ENCODE measurements at regions not wholly inside any gene's neighbourhood (a gene's known extent, or its start where the extent isn't known, plus 50 kb on each side); places are given as distances from the start of the nearest gene placed in this dataset.

GRCh38 chr11:103623933-103624332, 412.5 kb upstream of the DDI1 start:
- Mint-ChIP-seq H3K4me3 (no peak overlapping the region), H3K27me3 (no peaks in the 10 kb centered on the region), H3K4me1 (no peaks in the 10 kb centered on the region), H3K27ac (no peak overlapping the region), H3K36me3 (no peaks in the 10 kb centered on the region), H3K9me3 (no peaks in the 10 kb centered on the region)
- no peak for ATAC-seq (ENCODE audit: low read depth)
- no peak for DNase-seq (ENCODE audit: low spot score in 2 of 2)

- H3K36me3 Mint-ChIP-seq: no peaks in the 10 kb centered on the region
- no peak overlapping the region for H3K27ac Mint-ChIP-seq
- H3K9me3 Mint-ChIP-seq: no peaks in the 10 kb centered on the region
- H3K4me3 Mint-ChIP-seq: no peak overlapping the region
- no peaks in the 10 kb centered on the region for H3K27me3 Mint-ChIP-seq
- DNase-seq (ENCODE audit: low spot score in 2 of 2) (no peak), ATAC-seq (ENCODE audit: low read depth) (no peak)
- no peaks in the 10 kb centered on the region for H3K4me1 Mint-ChIP-seq
Measured at GRCh38 chr11:103624708-103625623, 411.5 kb upstream of the DDI1 start.

- DNase-seq (ENCODE audit: low spot score in 2 of 2) (no peak), ATAC-seq (ENCODE audit: low read depth) (no peak)
- H3K9me3 Mint-ChIP-seq: no peaks in the 10 kb centered on the region
- H3K27me3 Mint-ChIP-seq: no peaks in the 10 kb centered on the region
- no peaks in the 10 kb centered on the region for H3K4me1 Mint-ChIP-seq
- no peak overlapping the region for H3K27ac Mint-ChIP-seq
- no peaks in the 10 kb centered on the region for H3K36me3 Mint-ChIP-seq
- no peak overlapping the region for H3K4me3 Mint-ChIP-seq
Measured at GRCh38 chr11:103625624-103625965, 410.8 kb upstream of the DDI1 start.

GRCh38 chr11:103628121-103628520, 408.3 kb upstream of the DDI1 start:
- H3K9me3 Mint-ChIP-seq: no peaks in the 10 kb centered on the region

GRCh38 chr11:103631841-103632240, 404.6 kb upstream of the DDI1 start:
- ATAC-seq (ENCODE audit: low read depth) (no peak), DNase-seq (ENCODE audit: low spot score in 2 of 2) (no peak)
- Mint-ChIP-seq H3K27ac (no peak overlapping the region), H3K36me3 (no peaks in the 10 kb centered on the region), H3K4me1 (no peaks in the 10 kb centered on the region), H3K27me3 (no peaks in the 10 kb centered on the region), H3K9me3 (no peaks in the 10 kb centered on the region), H3K4me3 (no peak overlapping the region)

More at GRCh38 chr11:103628121-103628520, 408.3 kb upstream of the DDI1 start:
- DNase-seq (ENCODE audit: low spot score in 2 of 2): no peak
- no peaks in the 10 kb centered on the region for H3K36me3 Mint-ChIP-seq
- H3K27ac Mint-ChIP-seq: no peak overlapping the region
- no peak overlapping the region for H3K4me3 Mint-ChIP-seq
- ATAC-seq (ENCODE audit: low read depth): no peak
- H3K4me1 Mint-ChIP-seq: no peaks in the 10 kb centered on the region
- H3K27me3 Mint-ChIP-seq: no peaks in the 10 kb centered on the region

- no peak for DNase-seq (ENCODE audit: low spot score in 2 of 2)
- no peak overlapping the region for H3K4me3 Mint-ChIP-seq
- no peaks in the 10 kb centered on the region for H3K9me3 Mint-ChIP-seq
- no peaks in the 10 kb centered on the region for H3K36me3 Mint-ChIP-seq
- no peak for ATAC-seq (ENCODE audit: low read depth)
- H3K27ac Mint-ChIP-seq: no peak overlapping the region
- H3K27me3 Mint-ChIP-seq: peaks cover 2% of the 10 kb centered on the region
- no peaks in the 10 kb centered on the region for H3K4me1 Mint-ChIP-seq
Measured at GRCh38 chr11:103633068-103633788, 403.2 kb upstream of the DDI1 start.

GRCh38 chr11:103633819-103634590, 402.4 kb upstream of the DDI1 start:
- no peaks in the 10 kb centered on the region for H3K9me3 Mint-ChIP-seq
- H3K36me3 Mint-ChIP-seq: no peaks in the 10 kb centered on the region
- no peak overlapping the region for H3K27ac Mint-ChIP-seq
- H3K4me1 Mint-ChIP-seq: no peaks in the 10 kb centered on the region
- DNase-seq (ENCODE audit: low spot score in 2 of 2) (no peak), ATAC-seq (ENCODE audit: low read depth) (no peak)
- peaks cover 2% of the 10 kb centered on the region for H3K27me3 Mint-ChIP-seq
- H3K4me3 Mint-ChIP-seq: no peak overlapping the region

GRCh38 chr11:103636232-103636631, 400.2 kb upstream of the DDI1 start:
- ATAC-seq (ENCODE audit: low read depth) (no peak), DNase-seq (ENCODE audit: low spot score in 2 of 2) (no peak)
- H3K27me3 Mint-ChIP-seq: peaks cover 2% of the 10 kb centered on the region
- H3K9me3 Mint-ChIP-seq: no peaks in the 10 kb centered on the region
- H3K36me3 Mint-ChIP-seq: no peaks in the 10 kb centered on the region
- no peak overlapping the region for H3K4me3 Mint-ChIP-seq
- H3K27ac Mint-ChIP-seq: no peak overlapping the region
- no peaks in the 10 kb centered on the region for H3K4me1 Mint-ChIP-seq

- no peak overlapping the region for H3K27ac Mint-ChIP-seq
- ATAC-seq (ENCODE audit: low read depth) (no peak), DNase-seq (ENCODE audit: low spot score in 2 of 2) (no peak)
- no peaks in the 10 kb centered on the region for H3K9me3 Mint-ChIP-seq
- no peak overlapping the region for H3K4me3 Mint-ChIP-seq
- H3K27me3 Mint-ChIP-seq: peaks cover 2% of the 10 kb centered on the region
- no peaks in the 10 kb centered on the region for H3K36me3 Mint-ChIP-seq
- H3K4me1 Mint-ChIP-seq: no peaks in the 10 kb centered on the region
Measured at GRCh38 chr11:103637295-103637694, 399.1 kb upstream of the DDI1 start.

GRCh38 chr11:103637831-103638230, 398.6 kb upstream of the DDI1 start:
- no peak overlapping the region for H3K4me3 Mint-ChIP-seq
- peaks cover 2% of the 10 kb centered on the region for H3K27me3 Mint-ChIP-seq
- H3K4me1 Mint-ChIP-seq: no peaks in the 10 kb centered on the region
- no peak for ATAC-seq (ENCODE audit: low read depth)
- no peak overlapping the region for H3K27ac Mint-ChIP-seq
- DNase-seq (ENCODE audit: low spot score in 2 of 2): no peak
- no peaks in the 10 kb centered on the region for H3K9me3 Mint-ChIP-seq
- H3K36me3 Mint-ChIP-seq: no peaks in the 10 kb centered on the region

- no peaks in the 10 kb centered on the region for H3K27me3 Mint-ChIP-seq
- ATAC-seq (ENCODE audit: low read depth) (no peak), DNase-seq (ENCODE audit: low spot score in 2 of 2) (no peak)
- peaks cover 15% of the 10 kb centered on the region for H3K4me1 Mint-ChIP-seq
- H3K4me3 Mint-ChIP-seq: no peak overlapping the region
- no peaks in the 10 kb centered on the region for H3K9me3 Mint-ChIP-seq
- H3K27ac Mint-ChIP-seq: no peak overlapping the region
- no peaks in the 10 kb centered on the region for H3K36me3 Mint-ChIP-seq
Measured at GRCh38 chr11:103644676-103645075, 391.8 kb upstream of the DDI1 start.

- Mint-ChIP-seq H3K27ac (peak overlapping the region; percentile 29), H3K4me1 (peaks cover 22% of the 10 kb centered on the region), H3K36me3 (peaks cover 3% of the 10 kb centered on the region), H3K4me3 (no peak overlapping the region), H3K27me3 (no peaks in the 10 kb centered on the region), H3K9me3 (peaks cover 7% of the 10 kb centered on the region)
- no peak for DNase-seq (ENCODE audit: low spot score in 2 of 2)
- ATAC-seq (ENCODE audit: low read depth): peak; percentile 63
Measured at GRCh38 chr11:103648054-103648453, 388.4 kb upstream of the DDI1 start.

GRCh38 chr11:103648670-103649400, 387.6 kb upstream of the DDI1 start:
- Mint-ChIP-seq H3K27ac (peak overlapping the region; percentile 29), H3K27me3 (no peaks in the 10 kb centered on the region), H3K4me3 (no peak overlapping the region), H3K4me1 (peaks cover 22% of the 10 kb centered on the region), H3K9me3 (peaks cover 7% of the 10 kb centered on the region), H3K36me3 (peaks cover 3% of the 10 kb centered on the region)
- ATAC-seq (ENCODE audit: low read depth) (peak; percentile 59), DNase-seq (ENCODE audit: low spot score in 2 of 2) (no peak)

All from memory B cell (primary cell).